Glutamatergic neuron (in vitro differentiated cells): ENCODE measurements at regions not wholly inside any gene's neighbourhood (a gene's known extent, or its start where the extent isn't known, plus 50 kb on each side); places are given as distances from the start of the nearest gene placed in this dataset.

Experiments used
- DNase-seq: peaks from one replicate; pipeline ENCODE4 v3.0.0; 2022
- H3K27ac Mint-ChIP-seq: one replicate; pipeline ENCODE4 v1.8.0; 2020; ENCODE audit warnings: mild to moderate bottlenecking, mixed read lengths, inconsistent platforms; ENCODE audit not compliant: unreplicated experiment
- H3K27me3 Mint-ChIP-seq: one replicate; pipeline ENCODE4 v1.8.0; 2020; ENCODE audit warnings: mild to moderate bottlenecking, moderate library complexity, mixed read lengths, inconsistent platforms; ENCODE audit not compliant: unreplicated experiment
- H3K36me3 Mint-ChIP-seq: one replicate; pipeline ENCODE4 v1.8.0; 2020; ENCODE audit warnings: mild to moderate bottlenecking, mixed read lengths, inconsistent platforms; ENCODE audit not compliant: unreplicated experiment
- H3K4me1 Mint-ChIP-seq: one replicate; pipeline ENCODE4 v1.8.0; 2020; ENCODE audit warnings: mild to moderate bottlenecking, low read depth, mixed read lengths, inconsistent platforms; ENCODE audit not compliant: unreplicated experiment
- H3K4me3 Mint-ChIP-seq: one replicate; pipeline ENCODE4 v1.8.0; 2020; ENCODE audit warnings: mild to moderate bottlenecking, mixed read lengths, inconsistent platforms; ENCODE audit not compliant: unreplicated experiment
- H3K9me3 Mint-ChIP-seq: one replicate; pipeline ENCODE4 v1.8.0; 2020; ENCODE audit warnings: mild to moderate bottlenecking, moderate library complexity, mixed read lengths, inconsistent platforms; ENCODE audit not compliant: unreplicated experiment
- TF ChIP-seq, protein P1 (sequence below): fragments of 200-600 bp; sonication (generic); IDR thresholded peaks from one replicate; pipeline ENCODE4 v1.5.0; 2021; ENCODE audit not compliant: partially characterized antibody, unreplicated experiment

DNA sequence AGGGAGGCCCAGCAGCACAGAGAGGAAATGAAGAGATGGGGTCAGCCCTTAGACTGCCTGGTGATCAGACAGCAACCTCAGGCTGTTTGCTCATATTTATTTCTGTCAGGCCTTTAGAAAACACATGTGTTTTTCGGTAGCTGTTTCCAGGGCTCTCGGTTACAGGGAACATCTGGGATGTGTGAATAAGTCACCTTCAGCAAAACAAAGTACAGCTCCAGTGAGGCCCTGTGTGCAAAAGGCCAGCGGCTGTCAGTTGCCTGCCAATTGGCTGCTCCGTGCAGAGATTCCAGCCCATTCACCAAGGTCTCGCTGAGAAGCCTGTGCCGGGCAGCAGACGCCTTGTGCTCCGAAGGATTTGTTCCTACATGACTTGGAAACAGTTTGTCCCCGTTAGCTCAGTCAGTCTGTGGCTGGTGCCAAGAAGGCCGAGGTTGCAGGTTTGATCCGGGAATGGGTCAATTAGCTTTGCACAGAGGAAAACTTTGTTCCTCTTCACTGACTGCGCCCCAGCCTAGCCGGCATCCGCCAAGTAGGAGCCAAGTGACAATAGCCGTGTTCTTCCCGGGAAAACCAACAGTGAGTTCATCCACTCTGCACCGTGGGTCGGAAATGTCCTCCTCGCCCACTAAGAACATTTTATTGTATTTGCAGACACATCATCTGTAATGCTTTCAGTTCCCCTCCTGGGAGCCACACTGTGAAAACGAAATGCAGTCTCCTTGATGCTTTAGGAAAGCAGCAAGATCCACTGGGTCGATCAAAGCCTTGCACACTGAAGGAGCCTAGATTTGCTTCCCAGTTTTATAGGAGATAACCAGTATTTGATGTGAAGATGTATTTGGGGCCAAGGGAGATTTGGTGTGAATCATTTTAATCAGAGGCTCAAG lies 315.4 kb upstream of the CDYL start:
- Mint-ChIP-seq H3K27ac (peak overlapping the region; percentile 77), H3K27me3 (peaks cover 3% of the 10 kb centered on the region), H3K4me1 (peaks cover 26% of the 10 kb centered on the region), H3K4me3 (peak overlapping the region; percentile 39), H3K36me3 (no peaks in the 10 kb centered on the region), H3K9me3 (peaks cover 4% of the 10 kb centered on the region)
- TF ChIP-seq, protein P1, sequence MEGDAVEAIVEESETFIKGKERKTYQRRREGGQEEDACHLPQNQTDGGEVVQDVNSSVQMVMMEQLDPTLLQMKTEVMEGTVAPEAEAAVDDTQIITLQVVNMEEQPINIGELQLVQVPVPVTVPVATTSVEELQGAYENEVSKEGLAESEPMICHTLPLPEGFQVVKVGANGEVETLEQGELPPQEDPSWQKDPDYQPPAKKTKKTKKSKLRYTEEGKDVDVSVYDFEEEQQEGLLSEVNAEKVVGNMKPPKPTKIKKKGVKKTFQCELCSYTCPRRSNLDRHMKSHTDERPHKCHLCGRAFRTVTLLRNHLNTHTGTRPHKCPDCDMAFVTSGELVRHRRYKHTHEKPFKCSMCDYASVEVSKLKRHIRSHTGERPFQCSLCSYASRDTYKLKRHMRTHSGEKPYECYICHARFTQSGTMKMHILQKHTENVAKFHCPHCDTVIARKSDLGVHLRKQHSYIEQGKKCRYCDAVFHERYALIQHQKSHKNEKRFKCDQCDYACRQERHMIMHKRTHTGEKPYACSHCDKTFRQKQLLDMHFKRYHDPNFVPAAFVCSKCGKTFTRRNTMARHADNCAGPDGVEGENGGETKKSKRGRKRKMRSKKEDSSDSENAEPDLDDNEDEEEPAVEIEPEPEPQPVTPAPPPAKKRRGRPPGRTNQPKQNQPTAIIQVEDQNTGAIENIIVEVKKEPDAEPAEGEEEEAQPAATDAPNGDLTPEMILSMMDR = no peak
- DNase-seq = peak; percentile 28

DNA sequence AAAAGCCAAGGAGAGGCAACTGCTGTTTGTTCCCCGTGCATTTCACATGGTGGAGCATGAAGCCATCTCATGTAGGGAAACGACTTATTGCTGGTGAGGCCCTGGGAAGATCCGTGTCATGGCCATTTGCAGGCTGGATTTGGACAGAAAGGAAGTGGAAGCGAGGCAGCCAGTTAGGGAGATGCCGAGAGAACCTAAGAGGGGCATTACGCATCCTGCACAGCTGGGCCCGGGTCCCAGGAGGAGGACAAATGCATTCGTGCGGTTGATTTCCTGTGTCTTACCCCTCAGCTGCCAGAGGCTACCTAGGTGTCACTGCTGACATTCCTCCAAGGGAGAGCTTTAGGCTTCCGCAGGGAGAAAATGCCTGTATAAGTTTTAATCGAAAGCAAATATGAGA lies 316.2 kb upstream of the CDYL start:
- peaks cover 4% of the 10 kb centered on the region for H3K36me3 Mint-ChIP-seq
- H3K9me3 Mint-ChIP-seq = peaks cover 4% of the 10 kb centered on the region
- peaks cover 3% of the 10 kb centered on the region for H3K27me3 Mint-ChIP-seq
- TF ChIP-seq, protein P1 = no peak
- peaks cover 26% of the 10 kb centered on the region for H3K4me1 Mint-ChIP-seq
- no peak overlapping the region for H3K4me3 Mint-ChIP-seq
- H3K27ac Mint-ChIP-seq = peak overlapping the region; percentile 54
- peak; percentile 68 for DNase-seq

DNA sequence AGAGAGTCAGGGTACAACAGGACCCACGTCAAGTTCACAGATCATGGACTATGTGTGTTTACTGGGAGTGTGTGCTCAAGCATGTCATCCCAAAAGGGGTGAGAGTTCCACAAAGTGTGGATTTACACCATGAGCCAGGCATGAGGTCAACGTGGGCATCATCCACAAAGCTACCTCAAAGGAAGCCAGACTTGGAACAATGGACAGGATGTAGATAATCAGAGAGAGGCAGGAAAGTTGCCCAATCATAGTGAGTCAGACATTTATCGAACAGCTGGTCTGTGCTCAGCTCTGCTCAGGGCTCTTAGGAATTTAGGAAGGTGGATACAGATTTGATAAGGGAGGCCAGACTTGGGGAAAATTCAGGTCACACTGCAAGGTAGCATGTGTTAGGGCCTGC lies 317.2 kb upstream of the CDYL start:
- H3K4me1 Mint-ChIP-seq = peaks cover 25% of the 10 kb centered on the region
- H3K9me3 Mint-ChIP-seq = peaks cover 7% of the 10 kb centered on the region
- TF ChIP-seq, protein P1 = no peak
- peaks cover 5% of the 10 kb centered on the region for H3K36me3 Mint-ChIP-seq
- H3K27ac Mint-ChIP-seq = no peak overlapping the region
- peaks cover 3% of the 10 kb centered on the region for H3K27me3 Mint-ChIP-seq
- no peak for DNase-seq
- H3K4me3 Mint-ChIP-seq = no peak overlapping the region

DNA sequence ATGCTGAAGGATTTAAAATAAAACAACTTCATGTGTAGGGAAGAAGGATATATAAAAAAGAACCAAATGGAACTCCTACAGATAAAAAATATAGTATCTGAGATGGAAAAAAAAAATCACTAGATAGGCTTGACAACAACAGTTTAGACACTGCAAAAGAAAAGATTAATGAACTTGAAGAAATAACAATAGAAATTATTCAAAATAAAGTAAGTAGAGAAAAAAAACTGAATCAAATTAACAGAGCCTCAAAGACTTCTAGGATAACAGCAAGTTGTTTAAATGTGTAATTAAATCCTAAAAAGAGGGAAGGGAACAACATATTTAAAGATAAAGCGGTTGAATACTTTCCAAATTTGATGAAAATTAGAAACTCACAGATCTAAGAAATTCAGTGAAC lies 316.3 kb upstream of the ECI2 start:
- no peak overlapping the region for H3K27ac Mint-ChIP-seq
- no peak overlapping the region for H3K4me3 Mint-ChIP-seq
- peaks cover 5% of the 10 kb centered on the region for H3K36me3 Mint-ChIP-seq
- no peaks in the 10 kb centered on the region for H3K27me3 Mint-ChIP-seq
- DNase-seq = no peak
- H3K9me3 Mint-ChIP-seq = peaks cover 6% of the 10 kb centered on the region
- TF ChIP-seq, protein P1 = no peak
- H3K4me1 Mint-ChIP-seq = no peaks in the 10 kb centered on the region

DNA sequence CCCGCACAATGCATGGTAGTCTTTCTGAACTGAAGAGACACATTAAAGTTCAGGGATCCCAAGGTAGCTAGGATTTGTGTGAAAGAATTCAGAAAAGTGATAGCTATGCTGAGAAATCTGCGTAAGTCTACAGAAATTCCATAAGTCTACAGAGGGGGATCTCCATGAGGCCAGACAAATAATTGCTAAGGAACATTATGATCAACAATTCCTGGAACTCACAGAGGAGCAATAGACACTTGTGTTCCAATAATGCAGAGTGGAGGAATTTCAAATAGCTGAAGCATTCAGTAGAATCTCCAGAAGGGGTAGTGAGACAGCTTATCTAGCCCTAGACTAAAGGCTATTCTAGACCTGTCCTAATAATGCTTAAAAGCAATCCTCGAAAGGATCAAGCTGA lies 315.7 kb upstream of the ECI2 start:
- no peak overlapping the region for H3K4me3 Mint-ChIP-seq
- no peaks in the 10 kb centered on the region for H3K27me3 Mint-ChIP-seq
- peaks cover 6% of the 10 kb centered on the region for H3K9me3 Mint-ChIP-seq
- no peaks in the 10 kb centered on the region for H3K4me1 Mint-ChIP-seq
- H3K36me3 Mint-ChIP-seq = peaks cover 5% of the 10 kb centered on the region
- no peak overlapping the region for H3K27ac Mint-ChIP-seq
- TF ChIP-seq, protein P1 = no peak
- DNase-seq = no peak
